ENCODE measurements at regions not wholly inside any gene's neighbourhood (a gene's known extent, or its start where the extent isn't known, plus 50 kb on each side); places are given as distances from the start of the nearest gene placed in this dataset.

DNA sequence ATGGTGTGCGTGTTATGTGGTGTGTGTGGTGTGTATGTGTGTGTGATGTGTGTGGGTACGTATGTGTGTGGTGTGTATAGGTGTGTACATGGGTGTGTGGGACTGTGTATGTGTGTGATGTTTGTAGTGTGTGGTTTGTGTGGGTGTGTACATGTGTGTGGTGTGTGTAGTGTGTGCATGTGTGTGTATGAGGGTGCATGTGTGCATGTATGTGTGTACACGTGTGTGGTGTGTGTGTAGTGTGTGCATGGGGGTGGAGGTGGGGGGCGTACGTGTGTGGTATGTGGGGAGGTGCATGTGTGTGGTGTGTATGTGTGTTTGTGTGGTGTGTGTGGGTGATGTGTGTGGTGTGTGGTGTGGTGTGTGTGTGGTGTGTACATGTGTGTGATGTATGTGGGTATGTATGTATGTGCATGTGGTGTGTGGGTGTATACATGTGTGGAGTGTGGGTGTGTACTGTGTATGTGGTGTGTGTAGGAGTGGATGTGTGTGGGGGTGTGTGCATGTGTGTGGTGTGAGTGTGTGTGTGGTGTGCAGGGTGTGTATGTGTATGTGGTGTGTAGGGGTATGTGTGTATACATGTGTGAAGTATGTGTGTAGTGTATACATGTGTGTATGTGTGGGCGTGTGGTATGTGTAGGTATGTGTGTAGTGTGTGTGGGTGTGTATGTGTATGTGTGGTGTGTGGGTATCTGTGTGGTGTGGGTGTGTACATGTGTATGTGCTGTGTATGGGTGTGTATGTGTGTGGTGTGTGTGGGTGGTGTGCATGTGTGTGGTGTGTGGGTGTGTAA, 119.8 kb upstream of the GSC start:
- ATAC-seq: no peak
- intact Hi-C loops (cut with micrococcal nuclease; ENCODE audit: unreplicated experiment): no loop called here
- no peak overlapping the region for H3K27ac ChIP-seq (ENCODE audit: low read length)

GRCh38 chr14:94888121-94888520, 118.2 kb upstream of the GSC start:
- TF ChIP-seq TCF7L2 (IDR thresholded peaks at IDR 0.05; ENCODE audit: low read depth, low read length): no peak
- TF ChIP-seq, protein P1, sequence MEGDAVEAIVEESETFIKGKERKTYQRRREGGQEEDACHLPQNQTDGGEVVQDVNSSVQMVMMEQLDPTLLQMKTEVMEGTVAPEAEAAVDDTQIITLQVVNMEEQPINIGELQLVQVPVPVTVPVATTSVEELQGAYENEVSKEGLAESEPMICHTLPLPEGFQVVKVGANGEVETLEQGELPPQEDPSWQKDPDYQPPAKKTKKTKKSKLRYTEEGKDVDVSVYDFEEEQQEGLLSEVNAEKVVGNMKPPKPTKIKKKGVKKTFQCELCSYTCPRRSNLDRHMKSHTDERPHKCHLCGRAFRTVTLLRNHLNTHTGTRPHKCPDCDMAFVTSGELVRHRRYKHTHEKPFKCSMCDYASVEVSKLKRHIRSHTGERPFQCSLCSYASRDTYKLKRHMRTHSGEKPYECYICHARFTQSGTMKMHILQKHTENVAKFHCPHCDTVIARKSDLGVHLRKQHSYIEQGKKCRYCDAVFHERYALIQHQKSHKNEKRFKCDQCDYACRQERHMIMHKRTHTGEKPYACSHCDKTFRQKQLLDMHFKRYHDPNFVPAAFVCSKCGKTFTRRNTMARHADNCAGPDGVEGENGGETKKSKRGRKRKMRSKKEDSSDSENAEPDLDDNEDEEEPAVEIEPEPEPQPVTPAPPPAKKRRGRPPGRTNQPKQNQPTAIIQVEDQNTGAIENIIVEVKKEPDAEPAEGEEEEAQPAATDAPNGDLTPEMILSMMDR (IDR thresholded peaks at IDR 0.05): no peak
- TF ChIP-seq REST (IDR thresholded peaks at IDR 0.05; ENCODE audit: insufficient read depth in 1 of 2, low read depth in 2 of 2, low read length in 1 of 2): no peak
- TF ChIP-seq SIN3A (IDR thresholded peaks at IDR 0.05; ENCODE audit: borderline replicate concordance, insufficient read depth, low read depth, low read length): no peak
- no peak for TF ChIP-seq POLR2AphosphoS5 (IDR thresholded peaks at IDR 0.05; ENCODE audit: low read depth, low read length)
- Histone ChIP-seq H3K4me3 (ENCODE audit: low read depth in 2 of 2, low read length in 2 of 2) (no peak overlapping the region), H3K36me3 (ENCODE audit: control insufficient read depth, insufficient read depth, low read length) (no peaks in the 10 kb centered on the region), H3K4me1 (ENCODE audit: control insufficient read depth, insufficient read depth, low read length) (no peaks in the 10 kb centered on the region), H3K27me3 (ENCODE audit: control insufficient read depth, insufficient read depth, low read length) (no peaks in the 10 kb centered on the region), H3K9me3 (ENCODE audit: control insufficient read depth, insufficient read depth, low read depth, low read length) (no peaks in the 10 kb centered on the region), H3K27ac (ENCODE audit: low read length) (no peak overlapping the region)
- intact Hi-C loops (cut with micrococcal nuclease; ENCODE audit: unreplicated experiment) (no loop called here), in situ Hi-C loops (cut with HindIII; ENCODE audit: low pct_unique_long_range_greater_than_20kb, low sequenced_read_pairs) (no loop called here)
- DNase-seq (ENCODE audit: low read depth, low spot score) (no peak), ATAC-seq (no peak; the same call in 1 of the 2 replicates)
- POLR2A ChIA-PET: no interaction called here
- CTCF ChIA-PET: no interaction called here
- BruUV-seq (replicated peaks): no TSS peak

More for the DNA sequence above, 119.8 kb upstream of the GSC start:
- in situ Hi-C loops (cut with HindIII; ENCODE audit: low pct_unique_long_range_greater_than_20kb, low sequenced_read_pairs): no loop called here
- H3K27me3 ChIP-seq (ENCODE audit: control insufficient read depth, insufficient read depth, low read length): no peaks in the 10 kb centered on the region
- BruUV-seq (replicated peaks): no TSS peak
- POLR2A ChIA-PET: interaction anchor here (0.6 kb wide), 1 partner anchor 145 kb away, joined by 5 read pairs; no protein-coding TSS in a partner anchor
- CTCF ChIA-PET: no interaction called here
- no peak for DNase-seq (ENCODE audit: low read depth, low spot score)
- TF ChIP-seq, protein P1 (IDR thresholded peaks at IDR 0.05): no peak
- no peak for TF ChIP-seq POLR2AphosphoS5 (IDR thresholded peaks at IDR 0.05; ENCODE audit: low read depth, low read length)
- no peak for TF ChIP-seq REST (IDR thresholded peaks at IDR 0.05; ENCODE audit: insufficient read depth in 1 of 2, low read depth in 2 of 2, low read length in 1 of 2)
- no peak for TF ChIP-seq TCF7L2 (IDR thresholded peaks at IDR 0.05; ENCODE audit: low read depth, low read length)
- TF ChIP-seq SIN3A (IDR thresholded peaks at IDR 0.05; ENCODE audit: borderline replicate concordance, insufficient read depth, low read depth, low read length): no peak
- H3K4me3 ChIP-seq (ENCODE audit: low read depth in 2 of 2, low read length in 2 of 2): no peak overlapping the region
- no peaks in the 10 kb centered on the region for H3K9me3 ChIP-seq (ENCODE audit: control insufficient read depth, insufficient read depth, low read depth, low read length)
- H3K4me1 ChIP-seq (ENCODE audit: control insufficient read depth, insufficient read depth, low read length): no peaks in the 10 kb centered on the region
- no peaks in the 10 kb centered on the region for H3K36me3 ChIP-seq (ENCODE audit: control insufficient read depth, insufficient read depth, low read length)
